MM.1S (cell line): ENCODE measurements at regions not wholly inside any gene's neighbourhood (a gene's known extent, or its start where the extent isn't known, plus 50 kb on each side); places are given as distances from the start of the nearest gene placed in this dataset.

Experiments
- DNase-seq: peaks from one replicate; pipeline ENCODE4 v3.0.0-alpha.2; 2015
- H2AFZ ChIP-seq: fragments of 300-600 bp; sonication (generic); 2 replicates; pipeline ENCODE4 v1.6.0; 2016; ENCODE audit warnings: antibody characterized with exemption, low read length
- H3F3A ChIP-seq: fragments of 300-600 bp; sonication (generic); 2 replicates; pipeline ENCODE4 v1.6.1; 2016; ENCODE audit warnings: mild to moderate bottlenecking, antibody characterized with exemption, low read length, moderate library complexity, mixed read lengths; ENCODE audit not compliant: insufficient read depth
- H3K27ac ChIP-seq: fragments of 300-600 bp; sonication (generic); 2 replicates; pipeline ENCODE4 v1.5.1; 2016; ENCODE audit warnings: mild to moderate bottlenecking, low read length
- H3K27me3 ChIP-seq: fragments of 300-600 bp; sonication (generic); replicated peaks from 2 replicates; pipeline ENCODE4 v1.6.0; 2016; ENCODE audit warnings: low read length; ENCODE audit not compliant: insufficient read depth
- H3K36me3 ChIP-seq: fragments of 300-600 bp; sonication (generic); replicated peaks from 2 replicates; pipeline ENCODE4 v1.6.1; 2016; ENCODE audit warnings: mild to moderate bottlenecking, low read length, mixed read lengths; ENCODE audit not compliant: insufficient read depth
- H3K4me1 ChIP-seq: fragments of 300-600 bp; sonication (generic); 2 replicates; pipeline ENCODE4 v1.6.1; 2016; ENCODE audit warnings: low read length, mixed read lengths
- H3K4me2 ChIP-seq: fragments of 300-600 bp; sonication (generic); 2 replicates; pipeline ENCODE4 v1.6.0; 2016; ENCODE audit warnings: low read depth, low read length
- H3K4me3 ChIP-seq: fragments of 300-600 bp; sonication (generic); 2 replicates; pipeline ENCODE4 v1.5.1; 2016; ENCODE audit warnings: low read length, mixed read lengths
- H3K79me2 ChIP-seq: fragments of 300-600 bp; sonication (generic); 2 replicates; pipeline ENCODE4 v1.6.1; 2016; ENCODE audit warnings: mixed run types, low read length, mixed read lengths
- H3K9ac ChIP-seq: fragments of 300-600 bp; sonication (generic); 2 replicates; pipeline ENCODE4 v1.6.1; 2016; ENCODE audit warnings: low read length, mixed read lengths
- H3K9me2 ChIP-seq: fragments of 300-600 bp; sonication (generic); replicated peaks from 2 replicates; pipeline ENCODE4 v1.6.1; 2016; ENCODE audit warnings: mild to moderate bottlenecking, low read length, mixed read lengths; ENCODE audit not compliant: insufficient read depth
- H3K9me3 ChIP-seq: fragments of 300-600 bp; sonication (generic); replicated peaks from 2 replicates; pipeline ENCODE4 v1.6.1; 2016; ENCODE audit warnings: mild to moderate bottlenecking, low read length, mixed read lengths; ENCODE audit not compliant: insufficient read depth
- H4K20me1 ChIP-seq: fragments of 300-600 bp; sonication (generic); 2 replicates; pipeline ENCODE4 v1.6.1; 2016; ENCODE audit warnings: mild to moderate bottlenecking, low read length, moderate library complexity, mixed read lengths; ENCODE audit not compliant: insufficient read depth
- CTCF ChIP-seq: fragments of 300-600 bp; sonication (generic); IDR thresholded peaks from 2 replicates; pipeline ENCODE4 v1.5.1; 2016; ENCODE audit warnings: antibody characterized with exemption, low read length, mixed read lengths
- EZH2 ChIP-seq: fragments of 300-600 bp; sonication (generic); optimal IDR thresholded peaks from 2 replicates; pipeline ENCODE3; 2017; ENCODE audit warnings: low read depth, mild to moderate bottlenecking, antibody characterized with exemption, low read length, mixed read lengths
- EZH2phosphoT487 ChIP-seq: fragments of 300-600 bp; sonication (generic); IDR thresholded peaks from 2 replicates; pipeline ENCODE4 v1.6.1; 2018; ENCODE audit warnings: antibody characterized with exemption, low read length

GRCh38 chr9:26682041-26682440 is 210.6 kb downstream of the CAAP1 start:
- H3K4me2 ChIP-seq, result no peak overlapping the region
- DNase-seq, result no peak
- no peaks in the 10 kb centered on the region for H3K4me1 ChIP-seq
- no peak overlapping the region for H2AFZ ChIP-seq
- H3F3A ChIP-seq, result no peaks in the 10 kb centered on the region
- no peaks in the 10 kb centered on the region for H3K36me3 ChIP-seq
- H3K27ac ChIP-seq, result no peak overlapping the region
- H3K9me3 ChIP-seq, result no peaks in the 10 kb centered on the region
- no peaks in the 10 kb centered on the region for H3K27me3 ChIP-seq
- no peak for TF ChIP-seq EZH2phosphoT487
- no peak for TF ChIP-seq CTCF
- no peak for TF ChIP-seq EZH2
- H3K9ac ChIP-seq, result no peak overlapping the region
- no peak overlapping the region for H3K4me3 ChIP-seq
- H3K79me2 ChIP-seq, result no peaks in the 10 kb centered on the region
- no peaks in the 10 kb centered on the region for H4K20me1 ChIP-seq
- H3K9me2 ChIP-seq, result no peaks in the 10 kb centered on the region

GRCh38 chr9:26677965-26678706 is 214.5 kb downstream of the CAAP1 start:
- H3K4me3 ChIP-seq, result no peak overlapping the region
- H3K27me3 ChIP-seq, result no peaks in the 10 kb centered on the region
- H3K4me1 ChIP-seq, result no peaks in the 10 kb centered on the region
- no peak overlapping the region for H3K27ac ChIP-seq
- no peak for DNase-seq
- TF ChIP-seq CTCF (no peak), EZH2phosphoT487 (no peak), EZH2 (no peak)
- H3F3A ChIP-seq, result no peaks in the 10 kb centered on the region
- H3K9ac ChIP-seq, result no peak overlapping the region
- no peaks in the 10 kb centered on the region for H4K20me1 ChIP-seq
- no peak overlapping the region for H3K4me2 ChIP-seq
- no peaks in the 10 kb centered on the region for H3K79me2 ChIP-seq
- no peaks in the 10 kb centered on the region for H3K36me3 ChIP-seq
- no peaks in the 10 kb centered on the region for H3K9me3 ChIP-seq
- H2AFZ ChIP-seq, result no peak overlapping the region
- H3K9me2 ChIP-seq, result no peaks in the 10 kb centered on the region

- DNase-seq, result no peak
- H3K36me3 ChIP-seq, result no peaks in the 10 kb centered on the region
- H3K9me3 ChIP-seq, result no peaks in the 10 kb centered on the region
- H2AFZ ChIP-seq, result no peak overlapping the region
- no peaks in the 10 kb centered on the region for H3K4me1 ChIP-seq
- H3K79me2 ChIP-seq, result no peaks in the 10 kb centered on the region
- TF ChIP-seq EZH2phosphoT487, result no peak
- TF ChIP-seq EZH2, result no peak
- TF ChIP-seq CTCF, result no peak
- H3K27ac ChIP-seq, result no peak overlapping the region
- H3K4me3 ChIP-seq, result no peak overlapping the region
- no peaks in the 10 kb centered on the region for H3F3A ChIP-seq
- no peaks in the 10 kb centered on the region for H3K27me3 ChIP-seq
- no peaks in the 10 kb centered on the region for H3K9me2 ChIP-seq
- H3K9ac ChIP-seq, result no peak overlapping the region
- H4K20me1 ChIP-seq, result no peaks in the 10 kb centered on the region
- no peak overlapping the region for H3K4me2 ChIP-seq
Observed at GRCh38 chr9:26675035-26675434, 217.6 kb downstream of the CAAP1 start.
